ENCODE measurements at regions not wholly inside any gene's neighbourhood (a gene's known extent, or its start where the extent isn't known, plus 50 kb on each side); places are given as distances from the start of the nearest gene placed in this dataset.

DNA sequence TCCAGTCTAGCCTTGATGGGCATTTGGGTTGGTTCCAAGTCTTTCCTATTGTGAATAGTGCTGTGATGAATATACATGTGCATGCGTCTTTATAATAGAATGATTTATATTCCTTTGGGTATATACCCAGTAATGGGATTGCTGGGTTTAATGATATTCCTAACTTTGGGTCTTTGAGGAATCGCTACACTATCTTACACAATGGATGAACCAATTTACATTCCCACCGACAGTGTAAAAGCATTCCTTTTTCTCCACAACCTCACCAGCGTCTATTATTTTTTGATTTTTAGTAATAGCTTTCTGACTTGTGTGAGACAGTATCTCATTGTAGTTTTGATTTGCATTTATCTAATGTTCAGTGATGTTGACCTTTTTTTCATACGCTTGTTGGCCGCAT is 1040.1 kb downstream of the MAT2B start:
- in situ Hi-C loops (cut with HindIII; ENCODE audit: low sequenced_read_pairs) = no loop called here

DNA sequence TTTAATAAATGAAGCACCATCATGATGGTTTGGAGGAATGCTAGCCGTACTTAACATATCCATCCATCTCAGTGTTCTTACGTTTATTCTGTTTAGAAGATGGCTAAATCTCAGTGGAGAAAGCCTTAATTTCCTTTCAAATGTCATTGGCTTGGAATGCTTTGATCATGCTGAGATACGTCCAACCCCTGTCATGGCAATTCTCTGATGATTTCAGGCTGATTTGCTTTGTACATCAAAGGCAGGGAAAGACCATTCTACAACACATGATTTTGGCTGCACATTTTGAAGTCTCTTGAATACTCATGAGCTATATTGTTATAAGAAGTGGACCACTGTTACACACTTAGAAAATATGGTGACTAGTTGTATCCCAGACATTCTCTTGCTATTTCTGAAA is 1048.4 kb downstream of the MAT2B start:
- in situ Hi-C loops (cut with HindIII; ENCODE audit: low sequenced_read_pairs) = no loop called here

DNA sequence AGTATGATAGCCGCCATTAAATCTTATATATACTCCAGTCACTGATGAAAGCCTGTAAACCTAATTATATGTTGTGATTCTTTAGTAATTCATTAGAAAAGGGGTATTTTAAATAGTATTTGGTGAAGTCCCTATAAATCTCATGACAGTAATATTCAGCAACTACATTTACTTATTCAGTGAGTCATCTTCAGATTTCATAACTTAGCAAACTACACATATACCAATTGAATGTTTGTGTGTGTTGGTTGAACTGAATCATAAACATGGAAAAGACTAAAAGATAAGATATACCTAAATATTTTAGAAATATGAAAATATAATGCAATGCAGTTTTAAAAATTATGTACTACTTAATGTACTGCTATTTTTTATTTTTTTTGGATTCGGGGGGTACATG is 1050.4 kb downstream of the MAT2B start:
- in situ Hi-C loops (cut with HindIII; ENCODE audit: low sequenced_read_pairs) = no loop called here

DNA sequence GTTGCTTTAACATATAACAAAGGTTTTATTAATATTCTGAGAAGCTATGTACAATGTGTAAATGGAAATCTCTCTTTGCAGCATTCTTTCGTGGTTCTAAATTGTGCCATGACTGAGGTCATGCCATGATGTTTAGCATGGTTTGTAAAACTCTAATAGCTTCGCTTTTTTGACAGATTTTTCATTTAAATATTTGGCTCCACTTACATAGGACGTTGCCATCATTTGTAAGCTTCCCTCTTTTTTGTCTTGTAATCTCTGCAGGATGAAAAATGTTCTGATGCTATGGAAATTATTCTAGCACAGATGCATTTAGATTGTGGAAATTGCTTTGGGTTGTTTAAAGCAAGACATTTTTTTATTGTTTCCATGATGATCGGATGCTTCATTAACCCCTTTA is 1054.8 kb downstream of the MAT2B start:
- in situ Hi-C loops (cut with HindIII; ENCODE audit: low sequenced_read_pairs) = no loop called here

DNA sequence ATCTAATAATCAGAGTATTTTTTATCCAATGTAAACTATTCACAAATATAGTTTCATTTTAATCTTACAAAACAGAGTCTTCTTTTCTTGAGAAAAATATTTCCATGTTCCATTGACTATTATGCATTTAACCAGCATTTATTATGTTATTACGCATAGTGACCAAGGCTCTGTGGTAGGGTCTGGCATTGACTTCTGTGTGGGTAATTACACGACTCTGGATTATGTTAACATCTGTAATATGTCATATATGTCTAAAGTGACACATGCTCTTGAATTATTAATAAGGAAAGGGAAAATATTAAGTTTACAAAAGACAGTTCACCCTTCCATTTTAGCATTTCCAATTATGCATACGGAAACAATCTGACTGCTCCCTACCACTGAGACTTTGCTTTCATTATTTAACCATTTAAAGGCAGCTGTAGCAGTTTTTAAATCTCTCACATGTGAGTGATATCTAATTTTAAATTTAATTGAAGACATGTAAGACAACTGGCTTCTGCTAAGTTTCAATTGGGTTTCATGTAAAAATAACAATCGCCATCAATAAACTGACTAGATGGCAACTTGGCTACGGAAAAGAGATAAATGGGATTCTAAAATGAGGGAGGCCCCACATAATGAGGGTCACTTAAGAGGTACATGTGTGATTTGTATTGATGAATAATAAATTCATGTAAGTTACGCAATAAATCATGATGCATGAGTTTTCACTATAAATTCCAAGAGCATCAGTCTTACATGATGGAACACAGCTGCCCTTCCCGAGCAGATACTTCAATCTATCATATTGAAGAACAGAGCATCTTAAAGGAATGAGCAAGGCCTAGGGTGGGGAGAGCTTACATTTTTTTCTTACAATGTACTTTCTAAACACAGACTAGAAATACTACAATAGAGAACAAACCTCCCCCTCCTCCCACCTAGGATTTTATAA is 1056.8 kb downstream of the MAT2B start:
- in situ Hi-C loops (cut with HindIII; ENCODE audit: low sequenced_read_pairs) = no loop called here

DNA sequence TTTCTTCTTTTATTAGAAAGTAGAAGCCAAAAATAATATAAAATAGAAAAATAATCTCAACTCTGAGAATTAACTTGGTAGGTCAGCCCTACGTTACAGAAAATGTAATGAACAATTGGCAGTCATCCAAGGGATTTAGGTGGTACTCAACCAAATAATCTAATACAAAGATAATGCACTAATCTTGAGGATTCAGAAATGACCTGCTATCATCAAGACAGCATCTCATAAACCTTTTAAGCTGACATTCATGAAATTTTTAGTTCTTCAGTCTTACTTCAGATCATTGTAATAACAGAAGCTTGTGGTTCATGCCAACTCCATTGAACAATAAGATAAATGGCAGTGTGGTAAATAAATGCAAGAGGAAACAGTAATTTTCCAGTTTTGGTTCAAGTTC is 1058.0 kb downstream of the MAT2B start:
- in situ Hi-C loops (cut with HindIII; ENCODE audit: low sequenced_read_pairs) = no loop called here

DNA sequence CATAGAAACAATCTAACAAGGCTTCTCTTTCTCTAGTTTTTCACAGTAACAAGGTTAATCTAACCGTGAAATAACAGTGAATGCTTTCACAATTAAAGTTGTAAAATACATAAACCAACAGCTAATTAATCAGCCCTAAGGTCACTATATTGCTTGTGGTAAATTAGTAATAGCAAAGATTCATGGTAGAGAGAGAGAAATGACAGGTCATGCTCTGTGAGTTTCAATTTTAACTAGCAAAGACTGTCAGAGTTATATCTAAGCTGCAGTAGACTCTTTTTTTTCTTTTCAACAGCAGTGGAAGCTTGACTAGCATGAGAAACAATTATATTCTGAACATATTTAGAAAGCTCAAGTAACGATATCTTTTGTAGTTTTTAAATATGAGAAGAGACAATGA is 1068.0 kb downstream of the MAT2B start:
- in situ Hi-C loops (cut with HindIII; ENCODE audit: low sequenced_read_pairs) = no loop called here

DNA sequence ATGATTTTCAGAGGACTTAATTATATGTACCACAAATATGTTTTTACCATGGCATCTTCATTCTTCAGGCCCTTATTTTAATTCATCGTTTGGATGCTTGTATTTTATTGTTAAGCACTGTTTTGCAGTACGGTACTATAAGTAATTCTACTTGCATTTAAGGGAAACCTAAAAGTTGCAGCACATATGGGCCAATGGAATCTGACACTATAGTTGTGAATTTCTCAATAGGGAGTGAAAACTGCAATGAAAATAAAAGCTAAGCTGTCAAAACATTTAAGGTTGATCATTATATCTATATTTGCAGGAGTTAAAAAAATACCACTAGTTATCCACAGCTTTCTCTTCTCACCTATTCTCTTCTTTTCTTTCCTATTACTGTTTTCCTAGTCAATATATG is 1071.8 kb downstream of the MAT2B start:
- in situ Hi-C loops (cut with HindIII; ENCODE audit: low sequenced_read_pairs) = no loop called here

DNA sequence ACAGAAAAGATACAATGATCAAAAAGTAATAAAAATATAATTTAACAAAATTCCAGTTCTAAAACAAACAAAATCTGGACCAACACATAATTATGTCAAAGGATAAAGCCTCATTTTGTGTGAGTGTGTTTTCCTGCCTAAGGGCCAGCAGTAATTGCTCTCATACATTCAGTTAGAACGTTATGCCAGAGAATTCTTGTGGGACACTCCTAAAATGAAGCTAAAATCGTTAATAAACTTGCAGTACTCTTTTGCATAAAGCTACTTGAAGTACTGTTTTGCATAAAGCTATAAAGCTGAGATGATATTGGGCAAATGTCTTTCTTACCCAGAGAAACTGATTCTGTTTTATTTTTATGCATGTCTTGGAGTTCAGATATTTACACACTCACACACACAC is 1072.3 kb downstream of the MAT2B start:
- in situ Hi-C loops (cut with HindIII; ENCODE audit: low sequenced_read_pairs) = no loop called here

DNA sequence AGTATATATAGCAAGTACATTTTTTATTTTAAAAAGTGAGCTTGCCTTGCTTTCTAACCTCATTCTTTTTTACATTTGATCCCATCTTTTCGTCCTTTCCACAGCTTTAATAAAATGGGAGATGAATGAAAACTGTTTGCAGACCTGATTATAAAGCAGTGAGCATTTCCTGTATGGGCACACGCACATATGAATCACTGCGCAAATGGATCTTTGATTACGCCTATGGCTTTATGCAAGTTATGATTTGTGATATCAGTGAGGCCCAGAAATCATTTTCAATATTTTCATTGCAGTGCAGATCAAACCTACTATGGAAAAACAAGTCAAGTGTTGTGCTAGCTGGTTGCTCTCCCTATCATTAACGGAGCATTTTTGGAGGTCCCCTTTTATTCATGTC is 1073.0 kb downstream of the MAT2B start:
- in situ Hi-C loops (cut with HindIII; ENCODE audit: low sequenced_read_pairs) = no loop called here

DNA sequence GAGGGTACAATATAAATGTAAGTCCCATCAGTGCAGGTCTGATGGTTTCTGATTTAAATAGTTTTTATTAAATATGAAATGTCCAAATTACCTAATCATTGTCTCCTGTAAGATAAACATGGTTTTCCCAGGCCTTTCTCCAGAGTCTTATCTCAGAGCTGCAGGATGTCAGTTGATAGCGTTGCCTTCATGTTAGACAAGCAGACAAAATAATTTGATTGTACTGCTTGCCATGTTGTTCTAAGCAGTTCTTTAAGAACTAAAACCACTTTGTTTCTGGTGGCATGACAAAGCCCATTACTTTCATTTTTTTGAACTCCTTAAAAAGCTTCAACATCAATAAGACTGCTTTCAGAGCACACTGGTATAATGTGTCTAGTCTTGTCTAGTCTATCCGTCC is 1073.5 kb downstream of the MAT2B start:
- in situ Hi-C loops (cut with HindIII; ENCODE audit: low sequenced_read_pairs) = no loop called here

DNA sequence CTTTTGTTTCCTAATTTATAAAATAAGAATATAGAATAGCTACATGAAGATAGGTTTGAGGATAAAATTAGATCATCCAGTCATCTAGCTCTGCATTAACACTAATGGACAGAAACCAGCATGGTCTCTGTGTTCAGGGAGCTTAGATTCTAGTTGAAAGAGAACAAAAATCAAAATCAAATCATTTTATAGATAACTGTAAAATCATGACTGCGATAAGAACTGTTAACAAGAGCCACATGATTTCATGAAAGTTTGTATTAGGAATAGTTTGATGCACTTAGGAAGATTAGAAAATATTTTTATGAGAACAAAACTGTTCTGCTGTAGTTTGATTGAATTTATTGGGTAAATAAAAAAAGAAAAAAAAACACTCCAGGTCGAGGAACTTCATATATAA is 1074.7 kb downstream of the MAT2B start:
- in situ Hi-C loops (cut with HindIII; ENCODE audit: low sequenced_read_pairs) = no loop called here

DNA sequence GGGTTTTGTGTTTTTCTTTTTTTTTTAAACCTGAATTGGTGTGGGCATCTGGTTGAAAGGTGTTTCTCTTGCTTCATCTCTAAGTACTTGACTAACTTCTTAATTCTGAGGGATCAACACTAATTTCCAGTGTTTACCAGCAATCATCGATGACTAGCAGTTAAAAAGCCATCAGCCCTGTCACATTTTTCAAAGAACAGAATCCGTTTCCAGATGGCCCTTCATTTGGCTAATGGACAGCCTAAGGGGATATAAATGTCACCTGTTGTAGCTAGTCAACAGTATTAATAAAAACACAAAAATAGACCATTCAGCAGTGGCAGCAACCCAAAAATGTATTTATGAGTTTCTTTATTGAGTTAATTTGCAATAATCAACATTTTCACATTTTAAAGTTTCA is 1076.5 kb downstream of the MAT2B start:
- in situ Hi-C loops (cut with HindIII; ENCODE audit: low sequenced_read_pairs) = no loop called here

DNA sequence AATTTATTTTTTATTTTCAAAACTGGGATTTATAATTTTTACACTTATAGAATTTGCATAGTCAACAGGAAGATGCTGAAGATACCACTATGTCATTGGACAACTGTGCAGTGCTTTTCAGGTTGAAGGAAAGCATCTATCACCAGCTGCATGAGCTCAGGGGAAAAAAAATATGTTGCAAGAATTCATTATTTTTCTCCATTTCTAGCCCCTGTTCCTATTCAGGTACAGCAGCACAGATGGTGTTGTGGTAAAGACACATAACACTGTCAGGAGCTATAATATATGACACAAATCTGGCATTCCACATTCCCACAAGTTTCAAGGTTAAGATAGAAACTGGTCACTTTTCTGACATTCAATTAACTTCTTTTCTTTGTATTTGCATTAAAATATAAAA is 1088.6 kb downstream of the MAT2B start:
- in situ Hi-C loops (cut with HindIII; ENCODE audit: low sequenced_read_pairs) = loop anchor here (5.0 kb wide), 1 partner anchor 83 kb away; no protein-coding TSS in a partner anchor

DNA sequence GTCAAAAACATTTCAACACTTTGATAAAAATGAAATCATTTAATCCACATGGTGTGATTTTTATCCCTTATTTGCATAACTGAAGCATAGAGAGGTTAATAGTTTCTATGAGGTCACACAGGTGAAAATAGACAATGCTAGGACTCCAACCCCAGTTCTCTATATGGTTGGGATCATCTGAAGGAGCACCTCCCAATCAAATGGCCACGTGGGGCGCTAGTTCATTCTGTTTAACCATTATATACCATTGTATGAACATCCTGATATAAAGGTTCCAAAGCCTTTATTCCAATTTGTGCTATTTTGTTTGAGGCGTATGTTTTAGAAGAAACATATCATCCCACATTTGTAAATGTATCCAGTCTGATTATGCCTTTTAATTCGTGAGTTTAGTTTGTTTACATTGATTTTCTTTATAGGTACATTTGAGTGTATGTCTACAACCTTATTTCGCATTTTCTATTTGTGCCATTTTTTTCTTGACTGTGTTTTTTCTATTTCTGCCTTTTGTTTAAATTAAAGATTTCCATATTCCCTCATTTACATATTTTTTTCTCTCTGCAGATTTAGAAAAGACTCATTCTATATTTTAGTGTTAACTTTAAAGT is 1092.0 kb downstream of the MAT2B start:
- in situ Hi-C loops (cut with HindIII; ENCODE audit: low sequenced_read_pairs) = no loop called here

DNA sequence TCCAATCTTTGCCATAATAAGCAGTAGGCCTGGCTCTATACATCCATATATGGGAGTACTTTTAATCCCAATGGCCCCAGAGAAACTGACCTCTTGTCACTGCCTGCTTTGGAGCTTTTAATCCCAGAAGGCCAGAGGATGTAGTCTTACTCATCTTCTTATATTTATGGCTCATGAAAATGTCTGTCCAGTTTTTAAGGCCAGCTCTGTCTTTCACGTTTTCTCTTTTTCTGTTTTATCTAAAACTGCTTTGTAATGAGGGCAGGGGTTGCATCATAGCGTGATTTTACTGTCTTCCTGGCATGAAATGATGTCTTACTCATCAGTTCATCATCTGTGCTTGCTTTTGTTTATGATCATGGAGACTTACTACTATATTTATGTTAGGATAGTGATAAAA is 1094.9 kb downstream of the MAT2B start:
- in situ Hi-C loops (cut with HindIII; ENCODE audit: low sequenced_read_pairs) = no loop called here

DNA sequence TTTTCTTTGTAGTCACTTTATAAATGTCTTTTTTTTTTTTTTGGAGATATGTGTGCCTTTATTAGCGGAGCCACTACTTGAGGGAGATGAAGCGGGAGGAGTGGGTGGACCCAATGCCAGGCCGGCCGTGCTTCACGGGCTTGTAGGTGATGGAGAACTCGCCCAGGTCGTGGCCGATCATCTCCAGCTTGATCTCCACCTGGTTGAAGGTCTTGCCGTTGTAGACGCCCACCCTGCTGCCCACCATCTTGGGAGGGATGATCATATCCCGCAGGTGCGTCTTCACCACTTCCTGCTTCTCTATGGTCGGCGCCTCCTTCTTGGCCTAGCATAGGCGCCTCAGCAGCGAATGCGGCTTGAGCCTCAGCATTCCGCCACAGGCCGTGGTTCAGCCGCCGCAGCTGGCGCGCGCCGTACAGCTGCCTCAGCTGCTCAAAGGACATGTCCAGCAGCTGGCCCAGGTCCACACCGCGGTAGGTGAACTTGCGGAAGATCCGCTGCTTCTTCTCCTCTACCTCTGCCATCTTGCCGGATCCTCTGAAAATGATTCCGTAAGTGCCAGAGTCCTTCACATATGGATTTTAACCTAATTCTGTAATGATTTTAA is 1095.6 kb downstream of the MAT2B start:
- in situ Hi-C loops (cut with HindIII; ENCODE audit: low sequenced_read_pairs) = no loop called here

DNA sequence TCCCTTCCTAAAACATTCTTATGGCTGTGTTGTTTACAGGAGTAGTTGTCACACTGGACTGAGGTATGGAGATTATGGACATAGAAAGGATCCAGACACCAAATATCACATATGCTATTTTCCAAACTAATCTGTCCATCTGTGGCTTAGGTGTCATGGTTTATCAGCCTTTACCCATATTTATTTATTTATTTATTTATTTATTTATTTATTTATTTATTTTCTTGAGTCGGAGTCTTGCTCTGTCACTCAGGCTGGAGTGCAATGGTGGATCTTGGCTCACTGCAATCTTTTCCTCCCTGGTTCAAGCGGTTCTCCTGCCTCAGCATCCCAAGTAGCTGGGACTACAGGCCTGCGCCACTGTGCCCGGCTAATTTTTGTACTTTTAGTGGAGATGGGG is 1103.1 kb downstream of the MAT2B start:
- in situ Hi-C loops (cut with HindIII; ENCODE audit: low sequenced_read_pairs) = no loop called here

DNA sequence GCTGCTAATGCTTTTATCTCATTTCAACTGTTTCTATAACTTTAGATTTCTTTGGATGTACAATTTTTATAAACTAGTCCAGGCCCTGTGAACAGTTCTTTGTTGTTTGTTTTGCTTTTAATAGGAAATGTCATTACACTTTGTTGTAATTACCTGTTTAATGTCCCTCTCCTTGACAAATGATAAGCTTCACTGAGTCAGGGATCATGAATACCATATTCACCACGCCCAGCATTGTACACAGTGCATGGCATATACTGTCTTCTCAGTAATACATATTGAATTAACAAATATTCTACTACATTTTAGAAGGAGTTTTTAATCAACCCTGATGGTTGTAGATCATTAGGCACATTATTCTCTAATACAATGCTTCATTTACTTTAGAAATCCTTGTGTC is 1105.0 kb downstream of the MAT2B start:
- in situ Hi-C loops (cut with HindIII; ENCODE audit: low sequenced_read_pairs) = no loop called here

DNA sequence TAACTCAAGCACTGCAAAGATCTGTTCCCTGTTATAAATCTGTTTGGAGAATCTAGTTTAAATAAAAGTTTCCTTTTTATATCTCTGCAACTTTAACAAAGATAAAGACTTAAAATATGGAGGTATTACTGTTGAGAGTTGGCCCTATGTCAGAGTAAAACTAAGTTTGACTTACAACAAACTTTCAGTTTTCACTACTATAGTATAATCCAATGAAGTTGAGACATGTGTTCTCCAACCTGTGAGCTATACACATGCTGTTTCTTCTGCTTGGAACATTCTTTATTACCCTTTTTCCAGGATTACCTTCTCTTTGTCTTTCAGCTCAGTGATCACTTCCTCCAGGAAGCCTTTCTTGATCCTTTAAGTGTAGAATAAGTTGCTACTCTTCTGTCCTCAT is 1109.3 kb downstream of the MAT2B start:
- in situ Hi-C loops (cut with HindIII; ENCODE audit: low sequenced_read_pairs) = no loop called here

DNA sequence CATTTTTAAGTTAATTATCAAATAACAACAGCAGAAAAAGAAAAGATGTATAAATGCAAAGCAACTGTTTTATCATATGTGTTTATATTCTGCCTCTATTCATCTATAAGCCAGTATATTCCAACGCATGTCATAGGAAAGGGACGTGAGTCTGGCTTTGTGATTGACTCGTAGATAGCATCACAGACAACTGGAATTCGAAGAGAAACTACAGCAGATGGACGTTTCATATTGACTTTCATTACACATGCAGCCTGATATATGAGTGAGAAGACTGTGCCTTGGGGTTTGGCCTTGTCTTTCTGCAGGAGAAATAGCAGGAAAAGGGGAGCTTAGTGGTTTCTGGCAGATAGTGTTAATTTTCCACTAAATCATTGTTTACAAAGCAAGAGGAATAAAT is 1111.9 kb downstream of the MAT2B start:
- in situ Hi-C loops (cut with HindIII; ENCODE audit: low sequenced_read_pairs) = no loop called here

DNA sequence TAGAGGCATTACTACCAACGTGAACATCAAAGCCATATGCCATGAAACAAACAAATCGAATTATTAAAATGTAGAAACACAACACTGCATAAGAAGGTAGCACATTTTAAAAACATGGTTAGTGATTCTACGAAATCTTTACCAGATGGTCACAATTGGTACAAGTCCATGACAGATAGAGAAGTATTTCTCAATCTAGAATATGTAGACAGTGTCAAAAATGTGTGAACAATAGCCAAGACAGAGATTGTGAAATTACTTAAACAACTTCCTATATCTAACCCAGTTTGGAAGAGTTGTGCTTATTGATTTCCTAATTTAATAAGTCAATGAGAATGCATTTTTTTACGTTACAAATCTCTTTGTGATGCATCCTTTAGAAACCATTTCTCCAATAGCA is 1121.6 kb downstream of the MAT2B start:
- in situ Hi-C loops (cut with HindIII; ENCODE audit: low sequenced_read_pairs) = no loop called here
